Small intestine (tissue), 7 donors: ENCODE measurements at regions not wholly inside any gene's neighbourhood (a gene's known extent, or its start where the extent isn't known, plus 50 kb on each side); places are given as distances from the start of the nearest gene placed in this dataset.
A peak's percentile ranks its signal among the peaks of the same experiment; 100 is the strongest.
"Not testable (repeated sequence)": the region's sequence is repeated elsewhere in the genome, so short reads cannot be mapped to it uniquely, and the experiment has no call there.

Experiments
- DNase-seq, 2 donors: peaks; one replicate each; pipeline versions ENCODE4 v3.0.0 to v3.0.0-alpha.2; 2013
- FAIRE-seq: peaks from 2 replicates; lab custom pipeline; 2012; peaks lifted over from hg19 to GRCh38; lab: Jason Lieb, UNC
- H3K27ac ChIP-seq, 3 donors: one replicate each; pipeline ENCODE4 v1.5.1; 2013; ENCODE audit warnings: low read length in 2 of 3, mild to moderate bottlenecking in 2 of 3, control low read depth in 1 of 3, inconsistent platforms in 1 of 3, low read depth in 1 of 3, moderate library complexity in 1 of 3
- H3K27me3 ChIP-seq, 3 donors: one replicate each; pipeline ENCODE4 v1.6.1; 2013; ENCODE audit warnings: low read length in 3 of 3, inconsistent platforms in 1 of 3; ENCODE audit not compliant: control insufficient read depth in 3 of 3, insufficient read depth in 3 of 3
- H3K36me3 ChIP-seq, 3 donors: one replicate each; pipeline ENCODE4 v1.6.1; 2013; ENCODE audit warnings: low read length in 3 of 3, inconsistent platforms in 1 of 3, low read depth in 1 of 3, mild to moderate bottlenecking in 1 of 3, moderate library complexity in 1 of 3; ENCODE audit not compliant: control insufficient read depth in 3 of 3, insufficient read depth in 2 of 3
- H3K4me1 ChIP-seq, 3 donors: one replicate each; pipeline ENCODE4 v1.6.1; 2013; ENCODE audit warnings: low read length in 2 of 3, inconsistent platforms in 1 of 3, low read depth in 1 of 3, mild to moderate bottlenecking in 1 of 3, moderate library complexity in 1 of 3; ENCODE audit not compliant: control insufficient read depth in 3 of 3, insufficient read depth in 2 of 3
- H3K4me3 ChIP-seq, 3 donors: one replicate each; pipeline ENCODE4 v1.5.1; 2013; ENCODE audit warnings: low read length in 3 of 3, control low read depth in 1 of 3, inconsistent platforms in 1 of 3, low read depth in 1 of 3, mild to moderate bottlenecking in 1 of 3, moderate library complexity in 1 of 3
- H3K9me3 ChIP-seq, 2 donors: one replicate each; pipeline ENCODE4 v1.6.1; 2013; ENCODE audit warnings: low read depth in 1 of 2, low read length in 1 of 2; ENCODE audit not compliant: control insufficient read depth in 2 of 2, insufficient read depth in 1 of 2
- WGBS, 3 donors: extraction: QIAGEN DNeasy Blood & Tissue Kit; methylation state at CpG; one replicate each; pipeline ENCODE4 v1.1.7; 2013; 5-methylcytosine and 5-hydroxymethylcytosine counted together
- donor health status: healthy with polysubstance abuse.
- donor health status: control.
- donor health status: control.
- donor health status: Bipolar disorder and iron deficiency.
- donor health status: healthy.

- H3K27ac ChIP-seq, H3K9me3 ChIP-seq, H3K4me1 ChIP-seq, H3K27me3 ChIP-seq, H3K4me3 ChIP-seq, FAIRE-seq, H3K36me3 ChIP-seq, DNase-seq: not testable (repeated sequence)
- 83 to 89% (median 88%) methylated on average over 6 of the region's 6 CpGs for WGBS, 3 donors
Observed at GRCh38 chr2:113386780-113387433, 50.6 kb upstream of the ZNG1B start.

GRCh38 chr2:113379621-113380020 lies 57.9 kb upstream of the ZNG1B start:
- H3K4me3 ChIP-seq, FAIRE-seq, H3K36me3 ChIP-seq, H3K4me1 ChIP-seq, H3K27me3 ChIP-seq, H3K27ac ChIP-seq, H3K9me3 ChIP-seq, DNase-seq: not testable (repeated sequence)
- 77 to 83% (median 82%) methylated on average over 2 of the region's 2 CpGs for WGBS, 3 donors

DNA sequence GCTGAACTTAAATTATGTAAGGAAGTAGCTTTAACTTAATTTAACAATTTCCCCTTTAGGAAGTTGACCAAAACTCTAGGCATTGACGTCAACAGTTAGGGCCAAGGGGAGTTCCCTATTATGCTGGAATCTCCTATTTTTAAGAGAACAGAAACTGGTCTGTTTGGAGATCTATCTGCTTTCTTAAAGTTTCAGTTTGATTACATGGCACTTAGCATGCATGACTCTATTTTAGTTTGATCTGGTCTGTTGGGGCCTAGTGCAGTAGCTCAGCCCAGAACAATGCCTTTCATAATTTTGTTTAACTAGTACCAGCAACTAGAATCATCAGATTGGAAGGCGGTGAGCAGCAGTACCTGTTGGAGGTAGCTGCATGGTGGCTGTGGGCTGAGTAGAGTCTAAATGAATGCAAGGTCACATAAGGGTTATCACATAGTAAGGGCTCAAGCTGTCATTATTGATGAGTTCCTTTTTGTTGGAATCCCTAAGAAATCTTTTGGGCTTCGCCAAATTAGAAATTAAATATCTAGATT lies 60.5 kb upstream of the ZNG1B start:
- Histone ChIP-seq H3K36me3 (no peaks in the 10 kb centered on the region), H3K27me3 (peaks cover 0 to 3% (median 0%) of the 10 kb centered on the region in 3 donors), H3K27ac (no peak overlapping the region), H3K4me1 (no peaks in the 10 kb centered on the region), H3K4me3 (no peak overlapping the region), H3K9me3 (no peaks in the 10 kb centered on the region)
- no peak for FAIRE-seq
- DNase-seq, result no peak
- 85 to 89% (median 86%) methylated on average over 3 of the region's 3 CpGs for whole genome bisulfite sequencing, 3 donors

GRCh38 chr2:113376253-113376912 lies 61.1 kb upstream of the ZNG1B start:
- Histone ChIP-seq H3K9me3 (no peaks in the 10 kb centered on the region), H3K36me3 (no peaks in the 10 kb centered on the region), H3K27ac (no peak overlapping the region), H3K4me3 (no peak overlapping the region), H3K27me3 (peaks cover 0 to 3% (median 0%) of the 10 kb centered on the region in 3 donors), H3K4me1 (no peaks in the 10 kb centered on the region)
- 80 to 94% (median 88%) methylated on average over 2 of the region's 2 CpGs for WGBS, 3 donors
- DNase-seq (no peak), FAIRE-seq (no peak)

GRCh38 chr2:113374857-113375256 lies 62.6 kb upstream of the ZNG1B start:
- H3K9me3 ChIP-seq, H3K36me3 ChIP-seq, H3K4me3 ChIP-seq, FAIRE-seq, H3K4me1 ChIP-seq, H3K27me3 ChIP-seq, DNase-seq: not testable (repeated sequence)
- peak overlapping the region in 1 of 3 donors; percentile 20 for H3K27ac ChIP-seq
- 43 to 55% (median 50%) methylated on average over 4 of the region's 4 CpGs for whole genome bisulfite sequencing, 3 donors

- not testable (repeated sequence) for H3K9me3 ChIP-seq, DNase-seq, H3K4me3 ChIP-seq, H3K27me3 ChIP-seq, H3K4me1 ChIP-seq, H3K27ac ChIP-seq, FAIRE-seq, H3K36me3 ChIP-seq
- 87 to 91% (median 89%) methylated on average over 14 of the region's 14 CpGs for WGBS, 3 donors
Observed at GRCh38 chr2:113372258-113372834, 65.1 kb upstream of the ZNG1B start.

DNA sequence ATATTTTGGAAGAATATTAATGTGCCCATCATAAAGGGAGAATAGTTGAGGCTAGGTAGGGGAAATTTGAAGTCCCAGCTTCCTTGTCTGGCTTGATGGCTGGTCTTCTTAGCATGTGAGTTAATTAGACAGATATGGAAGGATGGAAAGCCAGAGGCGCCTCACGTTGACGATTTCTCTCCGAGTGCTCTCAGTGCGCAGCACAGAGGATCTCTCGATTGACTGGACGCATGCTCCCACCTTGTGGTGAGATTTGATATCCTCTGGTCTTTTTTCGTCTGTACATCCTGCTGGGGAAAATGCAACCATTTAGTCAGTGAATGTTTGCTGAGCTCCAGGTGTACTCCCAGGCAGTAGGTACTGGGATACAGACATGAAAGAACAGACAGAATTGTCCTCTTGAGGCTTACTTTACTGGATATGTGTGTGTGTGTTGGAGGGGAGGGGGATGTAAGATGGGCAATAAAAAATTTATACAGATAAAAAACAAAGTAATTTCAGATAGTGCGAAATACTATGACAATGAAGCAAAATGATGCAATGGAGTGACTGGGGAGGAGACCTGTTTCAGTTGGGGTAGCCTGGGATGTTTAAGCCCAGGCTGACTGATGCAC lies 66.9 kb upstream of the ZNG1B start:
- DNase-seq, result peak; percentile 83 to 86
- Histone ChIP-seq H3K9me3 (no peaks in the 10 kb centered on the region), H3K27me3 (peaks cover 0 to 3% (median 0%) of the 10 kb centered on the region in 3 donors), H3K36me3 (no peaks in the 10 kb centered on the region), H3K4me1 (peaks cover 0 to 7% (median 0%) of the 10 kb centered on the region in 3 donors), H3K4me3 (no peak overlapping the region), H3K27ac (no peak overlapping the region)
- WGBS, 3 donors, result 11 to 14% (median 13%) methylated on average over 9 of the region's 9 CpGs
- no peak for FAIRE-seq

DNA sequence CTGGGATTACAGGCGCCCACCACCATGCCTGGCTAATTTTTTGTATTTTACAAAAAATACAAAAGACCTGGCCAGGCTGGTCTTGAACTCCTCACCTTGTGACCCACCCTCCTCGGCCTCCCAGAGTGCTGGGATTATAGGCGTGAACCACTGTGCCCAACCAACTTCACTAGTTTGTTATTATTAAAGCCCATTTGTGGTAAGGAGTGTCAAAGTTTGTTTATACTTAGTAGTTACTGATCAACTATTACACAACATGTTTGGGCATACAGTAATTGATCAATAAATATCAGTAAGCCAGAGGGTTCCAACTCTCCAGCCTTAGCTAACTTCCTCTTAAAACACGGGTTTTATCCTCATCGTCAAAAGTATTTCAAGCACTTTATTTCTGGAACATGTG lies 67.5 kb upstream of the ZNG1B start:
- Histone ChIP-seq H3K27me3 (peaks cover 0 to 3% (median 0%) of the 10 kb centered on the region in 3 donors), H3K4me1 (peaks cover 0 to 11% (median 0%) of the 10 kb centered on the region in 3 donors), H3K27ac (no peak overlapping the region), H3K4me3 (no peak overlapping the region), H3K9me3 (no peaks in the 10 kb centered on the region), H3K36me3 (no peaks in the 10 kb centered on the region)
- DNase-seq, result peak in 1 of 2 donors; percentile 2
- FAIRE-seq, result no peak
- 45 to 51% (median 48%) methylated on average over 5 of the region's 5 CpGs for WGBS, 3 donors
